Hematopoietic multipotent progenitor cell treated with erythropoietin and hydrocortisone succinate and interleukin-3 and kit ligand, for 4 days (in vitro differentiated cells): ENCODE measurements at regions not wholly inside any gene's neighbourhood (a gene's known extent, or its start where the extent isn't known, plus 50 kb on each side); places are given as distances from the start of the nearest gene placed in this dataset.
"Not testable (repeated sequence)": the region's sequence is repeated elsewhere in the genome, so short reads cannot be mapped to it uniquely, and the experiment has no call there.

Experiments used
- DNase-seq: peaks from one replicate; pipeline ENCODE4 v3.0.0-alpha.2; 2015

DNA sequence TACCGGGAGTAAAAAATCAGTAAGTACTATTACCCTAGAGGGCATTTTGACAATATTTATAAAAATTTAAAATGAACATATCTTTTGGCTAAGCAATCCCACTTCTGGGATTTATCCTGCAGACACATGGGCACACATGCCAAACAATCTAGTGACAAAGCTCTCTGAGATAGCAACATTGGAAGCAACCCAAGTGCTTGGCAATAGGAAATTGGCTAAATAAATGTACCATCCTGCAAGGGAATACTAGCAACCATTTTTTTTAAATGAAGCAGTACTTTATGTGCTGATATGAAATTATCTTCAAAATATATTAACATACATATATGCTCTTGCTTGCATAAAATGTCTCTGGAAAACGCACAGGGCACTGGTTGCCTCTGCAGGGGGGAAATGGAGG lies 133.8 kb downstream of the SNX5 start:
- no peak for DNase-seq

DNA sequence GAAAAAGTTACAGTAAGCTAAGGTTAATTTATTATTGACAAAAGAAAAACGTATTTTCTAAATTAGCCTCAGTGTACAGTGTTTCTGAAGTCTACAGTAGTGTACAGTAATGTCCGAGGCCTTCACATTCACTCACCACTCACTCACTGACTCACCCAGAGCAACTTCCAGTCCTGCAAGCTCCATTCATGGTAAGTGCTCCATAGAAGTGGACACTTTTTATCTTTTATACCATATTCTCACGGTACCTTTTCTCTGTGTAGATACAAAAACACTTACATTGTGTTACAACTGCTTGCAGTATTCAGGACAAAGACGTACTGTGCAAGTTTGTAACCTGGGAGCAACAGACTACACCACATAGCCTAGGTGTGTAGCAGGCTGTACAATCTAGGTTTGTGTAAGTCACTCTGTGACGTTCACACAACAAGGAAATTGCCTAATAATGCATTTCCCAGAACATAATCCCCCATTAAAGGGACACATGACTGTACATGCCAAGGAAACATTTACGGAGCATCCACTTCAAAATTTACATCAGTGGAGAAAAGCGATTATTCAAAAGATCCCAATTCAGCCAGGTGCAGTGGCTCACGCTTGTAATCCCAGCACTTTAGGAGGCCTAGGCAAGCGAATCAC lies 133.4 kb downstream of the BANF2 start:
- no peak for DNase-seq

DNA sequence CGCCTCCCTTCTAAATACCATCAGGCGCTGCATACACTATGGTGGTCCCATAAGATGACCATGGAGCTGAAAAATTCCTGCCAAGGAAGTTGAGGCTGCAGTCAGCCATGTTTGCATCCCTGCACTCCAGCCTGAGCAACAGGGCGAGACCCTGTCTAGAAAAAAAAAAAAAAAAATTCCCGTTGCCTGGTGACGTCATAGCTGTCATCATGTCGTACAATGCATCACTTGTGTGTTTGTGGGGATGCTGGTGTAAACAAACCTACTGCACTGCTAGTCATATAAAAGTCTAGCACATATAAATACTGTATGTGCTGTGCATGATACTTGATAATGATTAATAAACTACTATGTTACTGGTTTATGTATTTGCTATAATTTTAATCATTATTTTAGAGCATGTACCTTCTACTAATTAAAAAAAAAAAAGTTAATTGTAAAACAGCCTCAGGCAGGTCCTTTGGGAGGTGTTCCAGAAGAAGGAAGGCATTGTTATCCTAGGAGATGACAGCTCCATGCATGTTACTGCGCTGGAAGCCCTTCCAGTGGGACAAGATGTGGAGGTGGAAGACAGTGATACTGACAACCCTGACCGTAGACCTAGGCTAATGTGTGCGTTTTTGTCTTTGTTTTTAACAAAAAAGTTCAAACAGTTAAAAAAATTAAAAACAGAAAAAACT lies 132.6 kb downstream of the BANF2 start:
- DNase-seq = no peak

DNA sequence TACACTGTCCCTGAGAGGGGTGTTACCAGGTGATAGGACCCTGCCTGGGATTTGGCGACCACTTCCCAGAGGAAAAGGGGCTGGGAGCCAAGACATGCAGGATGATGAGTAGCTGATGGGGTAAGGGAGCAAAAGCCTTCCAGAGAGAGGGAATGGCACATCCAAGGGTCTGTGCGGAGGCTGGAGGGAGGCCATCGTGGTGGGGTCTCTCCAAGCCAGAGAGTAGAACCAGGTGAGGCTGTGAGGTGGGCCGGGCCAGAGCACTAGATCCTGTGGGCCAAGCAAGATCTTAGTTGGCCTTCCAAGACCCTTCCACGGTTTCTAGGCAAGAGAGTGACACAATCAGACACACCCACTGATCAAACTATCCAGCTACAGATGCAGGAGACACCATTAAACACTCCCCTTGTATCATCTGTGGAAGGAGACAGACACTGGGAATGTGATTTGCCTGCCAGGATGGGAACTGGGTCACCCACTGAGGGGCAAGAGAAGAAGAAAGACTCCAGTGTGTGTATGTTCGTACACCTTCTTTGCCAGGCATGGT lies 128.9 kb downstream of the BANF2 start:
- no peak for DNase-seq

DNA sequence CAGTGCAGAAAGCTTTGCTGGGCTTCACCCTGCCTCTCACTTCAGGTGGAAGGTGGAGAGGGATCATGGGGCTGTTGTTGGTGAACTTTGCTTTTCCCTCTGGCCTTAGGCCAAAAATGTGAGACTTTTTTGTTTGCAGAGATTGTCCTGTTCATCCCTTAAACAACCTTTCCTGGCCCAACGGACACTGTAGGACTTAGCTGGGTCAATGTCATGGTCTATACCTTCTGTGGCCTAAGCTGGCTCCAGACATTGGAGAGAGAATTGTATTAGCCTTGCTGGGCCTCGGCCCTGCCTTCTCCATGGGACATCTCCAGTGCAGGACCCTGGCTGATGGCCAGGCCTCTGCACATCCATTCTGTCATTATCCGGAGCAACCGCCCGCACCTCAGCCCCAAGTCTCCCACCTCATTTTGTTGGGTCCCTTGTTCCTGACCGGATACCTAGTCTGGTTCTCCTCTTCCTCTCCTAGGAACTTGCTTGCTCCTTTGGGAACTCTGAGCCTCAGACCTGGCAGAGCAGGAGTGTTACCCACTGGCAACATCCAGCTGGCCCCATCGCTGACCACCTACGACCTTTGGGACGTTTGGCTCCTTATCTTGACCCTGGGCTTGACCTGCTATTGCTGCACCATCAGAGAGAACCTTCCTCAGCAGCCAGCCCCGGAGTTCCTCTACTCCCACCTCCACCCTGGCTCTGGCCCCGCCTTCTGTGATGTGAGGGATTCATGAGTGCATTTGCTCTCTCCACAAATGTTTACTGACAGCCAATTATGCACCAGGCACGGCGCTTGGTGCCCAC lies 128.2 kb downstream of the BANF2 start:
- no peak for DNase-seq

DNA sequence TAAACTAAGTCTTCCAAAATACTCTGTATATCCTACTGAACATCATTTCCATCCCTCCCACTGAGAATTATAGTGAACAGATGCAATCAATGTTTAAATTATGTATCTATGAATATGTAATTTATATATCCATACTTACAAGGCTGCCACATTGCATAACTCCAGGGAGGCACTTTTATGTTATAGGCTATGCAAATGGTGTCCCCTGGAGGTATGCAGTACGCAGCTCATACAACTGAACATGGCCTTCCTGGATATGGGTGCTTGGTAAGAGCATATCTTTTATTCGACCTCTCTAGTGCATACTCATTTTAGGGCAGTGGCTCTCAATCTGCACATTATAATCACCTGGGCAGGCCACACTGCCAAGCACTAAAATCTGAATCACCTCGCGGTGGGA lies 127.3 kb downstream of the BANF2 start:
- no peak for DNase-seq

DNA sequence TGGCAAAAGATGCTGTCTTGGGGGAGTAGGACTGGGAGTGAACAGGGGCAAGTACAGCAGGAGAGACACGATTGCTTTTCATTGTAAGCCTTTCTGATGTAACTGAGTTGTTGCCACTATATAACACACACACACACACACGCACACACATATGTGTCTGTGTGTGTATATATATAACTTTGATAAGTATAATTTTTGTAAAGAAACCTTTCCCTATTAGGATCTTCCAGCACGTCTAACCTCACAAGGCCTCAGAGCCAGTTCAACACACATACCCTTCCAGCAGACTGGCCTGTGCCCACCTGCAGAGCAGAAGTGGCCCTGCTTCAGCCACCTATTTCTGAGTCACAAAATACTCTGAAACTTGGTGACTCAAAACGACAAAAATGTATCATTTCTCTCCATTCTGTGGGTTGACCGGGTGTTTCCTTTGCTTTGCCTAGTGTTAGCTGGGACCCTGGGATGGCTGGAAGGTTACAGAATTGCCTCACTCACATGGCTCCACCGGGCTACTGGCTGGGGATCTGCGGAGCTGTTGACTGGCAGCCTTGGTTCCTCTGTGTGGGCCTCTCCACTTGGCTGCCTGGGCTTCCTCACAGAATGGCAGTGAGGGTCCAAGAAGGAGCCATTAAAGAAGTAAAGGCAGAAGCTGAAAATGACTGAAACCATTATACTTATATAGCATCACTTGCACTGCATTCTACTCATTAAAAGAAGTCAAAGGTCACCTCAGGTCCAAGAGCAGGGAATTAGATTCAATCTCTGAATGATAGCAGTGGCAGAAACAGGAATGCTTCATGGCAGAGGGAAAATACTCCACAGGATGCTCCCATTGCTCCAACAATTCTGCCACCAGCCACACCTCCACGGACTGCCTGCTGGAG lies 126.4 kb downstream of the BANF2 start:
- DNase-seq = no peak

DNA sequence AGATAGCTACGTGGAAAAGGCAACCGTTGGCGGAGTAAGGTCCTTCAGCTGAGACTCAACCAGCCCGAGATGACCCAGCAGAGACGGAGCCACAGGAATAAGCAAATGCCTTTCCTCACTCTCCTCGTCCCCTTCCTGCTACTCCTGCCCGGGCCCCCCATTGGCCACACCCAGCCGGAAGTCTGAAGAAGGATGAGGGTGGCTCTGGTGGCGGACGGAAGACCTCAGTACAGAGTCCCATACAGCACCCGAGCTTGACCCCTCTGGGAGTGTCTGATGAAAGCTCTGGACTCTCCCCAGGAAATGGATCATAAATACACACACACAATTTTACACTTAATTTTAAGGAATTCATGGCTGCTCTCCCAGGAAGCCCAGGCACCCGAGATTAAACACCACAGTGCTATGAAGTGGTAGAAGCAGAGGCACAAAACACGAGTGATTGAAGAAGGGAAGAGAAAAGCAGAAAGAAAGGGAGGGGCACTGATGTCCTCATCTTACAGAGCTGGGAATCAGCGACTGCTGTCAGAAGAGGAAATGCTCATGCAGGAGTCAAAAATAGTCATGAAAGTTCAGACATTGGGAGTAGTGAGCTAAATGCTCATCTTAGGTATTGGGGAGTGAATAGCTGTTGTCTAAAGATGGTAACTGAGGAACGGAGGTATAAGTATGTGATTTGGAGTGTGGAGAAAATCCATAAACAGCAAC lies 125.6 kb downstream of the BANF2 start:
- no peak for DNase-seq

DNA sequence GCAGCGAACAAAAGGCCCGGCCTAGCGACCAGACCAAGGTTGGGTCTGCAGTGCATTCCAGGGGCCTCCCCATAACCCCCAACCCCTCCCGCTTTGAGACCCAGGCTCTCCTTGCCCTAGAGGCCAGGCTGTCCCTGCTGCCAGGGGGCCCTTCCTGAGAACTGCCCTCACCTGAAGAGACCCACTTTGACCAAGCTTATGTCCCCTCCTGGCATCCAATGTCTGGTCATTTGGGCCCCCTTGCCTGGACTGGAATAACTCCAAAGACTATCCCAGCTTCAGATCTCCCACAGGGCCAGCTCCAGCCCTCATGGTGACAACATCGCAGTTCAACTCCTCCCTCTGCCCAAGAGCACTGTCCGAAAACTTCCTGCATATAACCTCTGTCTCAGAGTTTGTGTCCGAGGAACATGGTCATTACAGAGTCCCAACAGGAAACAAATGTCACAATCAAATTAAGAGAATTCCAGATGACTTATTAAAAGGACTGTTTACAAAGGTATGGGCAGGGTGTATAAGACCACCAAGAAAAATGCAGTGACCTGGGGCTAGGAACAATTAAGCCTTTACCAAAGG lies 125.0 kb downstream of the BANF2 start:
- DNase-seq = no peak

DNA sequence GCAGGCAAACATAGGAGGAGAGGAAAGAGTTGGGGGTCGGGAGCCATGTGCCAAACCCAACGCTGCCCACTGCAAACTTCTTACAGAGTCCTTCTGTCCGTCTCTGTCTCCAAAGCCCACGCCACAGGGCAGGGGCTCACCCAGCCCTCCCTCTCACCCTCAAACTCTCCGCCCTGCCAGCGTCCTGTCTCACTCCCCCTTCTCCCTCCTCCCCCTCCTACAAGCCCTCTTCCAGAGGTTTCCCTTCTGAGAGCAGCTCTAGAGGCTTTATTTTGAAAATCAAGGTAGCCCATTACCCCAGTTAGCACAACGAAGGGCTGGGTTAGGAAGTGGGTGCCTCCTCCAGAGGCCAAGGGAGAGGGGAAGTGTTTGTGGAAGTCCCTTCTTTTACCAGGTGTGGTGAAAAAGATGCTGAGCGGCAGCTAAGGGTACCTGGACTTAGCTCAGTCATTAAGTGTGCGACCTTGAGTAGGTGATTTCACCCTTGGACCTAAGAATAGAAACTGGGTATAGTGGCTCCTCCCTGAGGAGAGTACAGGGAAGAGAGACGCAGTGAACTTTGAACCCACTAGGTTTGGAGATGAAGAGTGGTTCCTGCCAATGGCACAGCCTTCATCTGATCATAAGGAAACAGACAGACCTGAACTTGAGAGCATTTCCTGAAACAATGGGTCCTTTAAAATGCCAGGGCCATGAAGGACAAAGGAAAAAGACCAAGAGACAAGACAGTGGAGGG lies 123.8 kb downstream of the BANF2 start:
- no peak for DNase-seq

DNA sequence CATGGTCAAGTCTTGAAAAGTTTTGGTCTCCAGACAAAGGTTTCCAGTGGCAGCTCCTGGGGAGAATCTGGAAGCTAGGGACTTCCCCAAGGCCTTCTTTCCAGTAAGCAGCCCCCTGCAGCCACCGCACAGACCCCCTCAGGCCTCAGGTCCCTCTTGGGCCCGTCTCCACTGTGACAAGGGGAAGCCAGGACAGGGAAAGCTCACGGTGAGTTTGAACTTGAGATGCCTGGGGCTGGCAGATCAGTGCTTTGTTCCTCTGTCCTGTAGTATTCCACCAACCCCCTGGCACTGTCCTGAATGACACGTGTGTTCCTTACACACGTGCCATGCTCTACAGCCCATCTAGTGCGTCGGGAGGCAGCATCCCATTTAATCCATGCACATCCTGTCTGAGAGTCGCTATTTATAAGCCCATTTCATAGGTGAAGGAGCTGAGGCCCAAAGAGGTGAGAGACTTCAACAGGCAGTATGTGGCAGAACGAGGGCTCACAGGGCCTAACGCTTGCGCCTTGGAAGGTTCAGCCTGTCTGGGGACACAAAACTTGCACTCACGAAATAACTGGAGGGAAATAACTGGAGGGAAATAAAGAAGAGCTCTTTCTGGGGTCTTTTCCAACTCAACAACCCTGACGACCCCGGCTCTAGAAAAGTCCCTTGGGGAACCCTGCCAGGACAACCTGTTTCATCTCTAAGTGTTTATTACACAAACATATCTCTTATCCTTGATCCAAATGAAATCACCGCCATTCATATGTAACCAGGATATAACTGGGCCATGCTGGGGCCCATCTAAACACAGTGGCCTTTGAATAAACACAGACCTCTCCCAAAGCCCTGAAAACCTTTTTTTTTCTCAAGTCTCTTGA lies 123.0 kb downstream of the BANF2 start:
- DNase-seq = no peak

DNA sequence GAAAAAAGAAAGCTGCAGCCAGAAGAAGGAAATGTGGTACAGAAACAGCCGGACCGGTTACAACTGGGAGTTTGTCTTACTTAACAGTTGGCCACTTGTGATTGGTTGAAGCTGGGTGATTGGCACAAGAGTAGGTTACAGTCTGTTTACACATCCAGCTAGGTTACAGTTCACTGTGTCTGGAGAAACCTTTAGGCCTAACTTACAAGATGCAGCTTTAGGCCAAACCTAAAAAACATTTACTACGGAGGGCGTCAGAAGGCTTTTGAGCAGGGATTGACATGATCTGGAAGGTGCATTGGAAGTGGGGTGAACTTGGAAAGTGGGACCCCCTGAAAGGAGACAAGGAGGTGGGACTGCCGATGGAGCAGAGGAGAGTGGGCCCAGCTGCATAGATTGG lies 122.3 kb downstream of the BANF2 start:
- DNase-seq = peak; percentile 66

DNA sequence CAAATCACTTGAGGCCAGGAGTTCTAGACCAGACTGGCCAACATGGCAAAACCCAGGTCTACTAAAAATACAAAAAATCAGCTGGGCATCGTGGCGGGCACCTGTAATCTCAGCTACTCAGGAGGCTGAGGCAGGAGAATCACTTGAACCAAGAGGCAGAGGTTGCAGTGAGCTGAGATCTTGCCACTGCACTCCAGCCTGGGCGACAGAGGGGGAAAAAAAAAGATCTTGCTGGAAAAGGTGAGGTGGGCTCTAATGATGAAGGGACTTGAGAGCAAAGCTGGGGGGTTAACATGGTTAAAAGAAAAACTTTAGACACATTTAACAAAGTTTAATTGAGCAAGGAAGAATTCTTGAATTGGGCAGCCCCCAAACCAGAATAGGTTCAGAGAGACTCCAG lies 121.8 kb downstream of the BANF2 start:
- DNase-seq = not testable (repeated sequence)

DNA sequence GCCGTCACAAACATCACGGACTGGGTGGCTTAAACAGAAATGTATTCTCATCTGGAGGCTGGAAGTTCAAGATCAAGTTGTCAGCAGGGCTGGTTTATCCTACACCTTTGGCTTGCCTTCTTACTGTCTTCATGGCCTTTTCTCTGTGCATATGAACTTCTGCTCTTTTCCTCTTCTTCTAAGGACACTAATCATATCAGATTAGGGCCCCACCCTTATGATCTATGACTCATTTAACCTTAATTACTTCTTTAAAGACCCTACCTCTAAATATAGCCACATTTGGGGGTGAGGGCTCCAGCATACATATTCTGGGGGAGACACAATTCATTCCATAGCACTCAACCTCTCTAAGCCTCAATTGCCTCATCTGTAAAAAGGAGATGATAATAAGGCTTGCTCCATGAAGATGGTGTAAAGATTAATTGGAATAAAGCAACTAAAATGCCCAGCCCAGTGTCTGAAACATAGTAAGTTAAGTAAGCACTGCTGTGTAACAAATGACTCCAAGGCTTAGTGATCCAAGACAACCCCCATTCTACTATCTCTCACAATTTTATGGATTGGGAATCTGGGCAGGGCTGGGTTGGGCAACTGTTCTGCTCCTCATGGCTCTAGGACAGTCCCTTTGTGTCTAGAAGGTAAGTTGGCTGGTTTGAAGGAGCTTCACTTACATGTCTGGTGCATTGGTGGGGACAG lies 119.8 kb downstream of the BANF2 start:
- DNase-seq = no peak

DNA sequence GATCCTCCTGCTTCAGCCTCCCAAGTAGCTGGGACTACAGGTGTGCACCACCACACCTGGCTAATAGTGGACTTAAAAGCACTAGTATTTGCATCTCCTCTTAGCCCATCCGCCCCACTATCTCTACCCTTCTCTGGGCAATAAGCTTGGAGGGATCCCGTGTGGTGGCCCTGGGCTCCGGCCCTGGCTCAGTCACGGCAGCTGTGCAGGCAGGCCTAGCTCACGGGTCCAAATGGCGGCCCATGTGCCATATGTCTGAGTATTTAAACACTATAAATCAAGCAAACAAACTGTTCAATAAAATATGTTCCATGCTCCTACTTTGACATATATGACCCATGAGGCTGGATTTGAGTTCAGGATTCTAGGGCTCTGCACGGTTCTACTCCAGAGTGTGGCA lies 118.4 kb downstream of the BANF2 start:
- no peak for DNase-seq

DNA sequence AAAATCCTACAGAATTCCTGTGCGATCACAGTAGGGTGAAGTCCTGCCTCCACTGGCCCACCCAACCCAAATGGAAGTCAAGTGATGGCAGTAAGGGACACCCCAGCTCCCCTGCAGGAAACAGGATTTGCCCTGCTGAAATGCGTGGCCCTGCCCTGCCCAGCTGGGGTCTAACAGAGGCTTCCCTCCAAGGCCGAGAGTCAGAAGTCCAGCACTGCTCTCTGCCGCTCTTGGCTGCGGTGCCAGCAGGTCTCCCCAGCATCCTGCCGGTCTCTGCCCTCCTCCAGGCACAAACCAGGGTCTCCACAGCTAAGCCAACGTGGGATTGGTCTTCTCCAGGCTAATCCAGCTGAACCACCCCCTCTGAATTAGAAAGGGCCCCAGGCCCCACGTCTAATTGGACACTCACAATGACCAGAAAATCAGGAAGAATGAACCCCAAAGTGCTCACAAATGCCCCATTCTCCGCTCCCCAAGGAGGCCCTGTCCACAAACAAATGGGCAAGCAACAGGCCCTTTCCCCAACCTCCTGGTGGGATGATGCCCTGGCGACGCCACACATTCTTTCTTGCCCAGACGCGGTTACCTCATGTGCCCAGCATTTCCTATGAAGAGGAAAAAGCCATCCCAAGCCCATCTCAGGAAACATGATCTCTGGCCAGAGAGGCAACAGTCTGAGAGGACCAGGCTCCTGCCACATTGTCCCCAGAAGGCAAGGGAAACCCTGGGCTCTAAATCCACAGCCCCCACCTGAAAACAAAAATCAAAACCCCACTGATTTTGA lies 117.2 kb downstream of the BANF2 start:
- DNase-seq = no peak

DNA sequence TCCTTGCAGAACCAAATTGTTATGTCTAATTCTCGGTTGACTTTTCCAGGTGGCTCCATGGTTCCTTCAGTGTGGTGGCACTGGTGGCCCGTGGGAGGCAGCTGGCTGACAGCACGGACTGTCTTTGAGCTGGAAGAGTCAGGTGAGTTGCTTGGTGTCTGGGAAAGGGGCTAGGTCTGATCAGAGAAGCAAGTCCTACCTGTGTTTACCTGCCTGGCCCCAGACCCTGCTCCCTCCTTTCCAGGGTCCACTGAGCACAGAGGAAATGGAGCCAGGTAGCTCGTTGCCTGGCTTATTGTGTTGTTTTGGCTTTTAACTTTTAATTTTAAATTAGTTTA lies 111.8 kb downstream of the BANF2 start:
- DNase-seq = no peak

DNA sequence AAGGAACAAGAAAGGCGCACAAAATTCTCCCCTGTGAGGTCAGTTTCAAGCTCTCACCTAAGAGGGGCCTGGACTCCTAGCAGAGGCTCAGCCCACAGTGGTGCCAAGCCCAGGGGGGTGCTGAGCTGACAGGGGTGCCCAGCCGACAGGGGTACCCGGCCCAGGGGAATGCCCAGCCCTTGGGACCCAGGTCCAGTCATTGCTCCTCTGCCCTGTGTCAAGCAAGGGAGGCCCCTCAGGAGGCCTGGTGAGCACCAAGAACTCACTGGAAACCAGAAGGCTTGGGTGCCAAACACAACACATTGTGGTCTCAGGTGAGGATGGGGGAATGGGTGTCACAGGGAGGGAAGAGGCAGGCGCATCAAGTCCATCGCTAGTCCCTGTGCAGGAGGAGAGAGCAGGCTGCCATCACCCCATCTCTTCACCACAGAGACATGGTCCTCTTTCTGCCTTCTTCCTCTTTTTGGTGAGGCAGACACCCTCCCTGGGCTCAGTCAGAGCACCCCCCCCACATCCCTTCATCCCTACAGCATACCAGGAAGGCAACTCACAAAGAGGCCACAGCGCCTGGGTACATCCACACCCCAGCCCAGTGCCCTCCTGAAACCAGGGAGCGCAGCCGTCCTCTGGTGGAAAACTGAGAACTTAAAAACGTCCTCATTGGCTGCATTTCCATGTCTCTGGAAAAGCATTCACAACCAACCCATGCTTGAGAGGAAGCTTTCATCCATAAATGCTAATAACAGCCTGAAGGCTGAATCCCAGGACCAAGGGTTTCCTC lies 111.3 kb downstream of the BANF2 start:
- DNase-seq = peak; percentile 41
